ENCODE measurements at regions not wholly inside any gene's neighbourhood (a gene's known extent, or its start where the extent isn't known, plus 50 kb on each side); places are given as distances from the start of the nearest gene placed in this dataset.

DNA sequence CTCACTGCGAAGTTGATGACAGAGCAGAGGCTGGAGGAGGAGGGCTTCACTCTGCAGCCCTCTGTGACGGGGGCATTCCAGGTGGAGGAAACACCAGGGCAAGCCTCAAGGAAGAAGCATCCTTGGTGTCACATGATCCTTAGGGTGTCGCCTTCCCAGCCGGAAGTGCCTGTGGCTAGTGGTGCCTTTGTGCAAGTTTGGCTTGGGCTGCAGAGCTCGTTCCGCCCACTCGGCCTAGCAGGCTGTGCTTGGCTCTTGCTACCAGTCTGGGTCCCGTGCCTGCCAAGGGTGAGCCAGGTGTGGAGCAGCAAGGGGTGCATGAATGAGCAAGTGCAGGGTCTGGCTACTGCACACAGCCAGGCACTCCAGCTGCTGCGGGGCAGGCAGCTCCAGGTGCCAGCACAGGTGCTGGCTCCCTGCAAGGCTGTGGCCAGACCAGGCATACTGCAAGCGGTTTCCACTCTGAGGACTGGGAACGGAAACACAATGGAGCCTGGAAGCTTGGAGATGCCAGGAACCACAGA lies 325.3 kb upstream of the SMIM21 start:
- Histone ChIP-seq H3K9ac (ENCODE audit: low read depth in 1 of 3, low read length in 3 of 3) (no peak overlapping the region), H3K9me3 (ENCODE audit: control insufficient read depth in 3 of 3, low read length in 3 of 3) (no peaks in the 10 kb centered on the region), H3K27ac (ENCODE audit: low read depth, low read length) (no peak overlapping the region), H3K4me3 (ENCODE audit: low read length in 3 of 3) (no peak overlapping the region), H3K4me1 (ENCODE audit: control insufficient read depth in 3 of 3, insufficient read depth in 3 of 3, low read length in 3 of 3) (no peaks in the 10 kb centered on the region), H3K27me3 (ENCODE audit: control insufficient read depth in 3 of 3, insufficient read depth in 3 of 3, low read length in 3 of 3) (peaks cover 0 to 4% (median 0%) of the 10 kb centered on the region in 3 donors), H3K36me3 (ENCODE audit: control insufficient read depth in 3 of 3, insufficient read depth in 3 of 3, low read length in 3 of 3) (no peaks in the 10 kb centered on the region)

- no peaks in the 10 kb centered on the region for H3K9me3 ChIP-seq (ENCODE audit: control insufficient read depth in 3 of 3, low read length in 3 of 3)
- peaks cover 0 to 2% (median 0%) of the 10 kb centered on the region in 3 donors for H3K27me3 ChIP-seq (ENCODE audit: control insufficient read depth in 3 of 3, insufficient read depth in 3 of 3, low read length in 3 of 3)
- H3K36me3 ChIP-seq (ENCODE audit: control insufficient read depth in 3 of 3, insufficient read depth in 3 of 3, low read length in 3 of 3) = no peaks in the 10 kb centered on the region
- no peaks in the 10 kb centered on the region for H3K4me1 ChIP-seq (ENCODE audit: control insufficient read depth in 3 of 3, insufficient read depth in 3 of 3, low read length in 3 of 3)
- H3K4me3 ChIP-seq (ENCODE audit: low read length in 3 of 3) = no peak overlapping the region
- no peak overlapping the region for H3K27ac ChIP-seq (ENCODE audit: low read depth, low read length)
- H3K9ac ChIP-seq (ENCODE audit: low read depth in 1 of 3, low read length in 3 of 3) = no peak overlapping the region
Observed at GRCh38 chr18:75745147-75745546, 317.6 kb upstream of the SMIM21 start.

DNA sequence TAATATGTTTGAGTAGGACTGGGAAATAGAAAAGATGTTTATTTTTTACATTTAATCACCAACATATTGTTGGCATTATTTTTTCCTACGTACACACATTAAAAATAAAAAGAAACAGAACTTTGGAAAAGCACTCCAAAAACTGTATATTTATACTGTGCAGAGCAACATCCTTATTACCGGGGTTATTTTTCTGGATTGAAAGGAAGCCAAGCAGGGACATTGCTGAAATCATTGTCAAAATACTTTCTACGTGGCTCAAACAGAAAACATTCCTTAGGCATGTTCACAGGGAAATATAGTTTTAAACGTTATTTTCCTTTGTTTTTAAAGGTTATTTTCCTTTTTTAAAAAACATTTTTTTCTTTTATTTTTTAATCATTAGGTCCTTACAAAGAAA lies 315.0 kb upstream of the SMIM21 start:
- Histone ChIP-seq H3K4me3 (ENCODE audit: low read length in 3 of 3) (no peak overlapping the region), H3K27me3 (ENCODE audit: control insufficient read depth in 3 of 3, insufficient read depth in 3 of 3, low read length in 3 of 3) (no peaks in the 10 kb centered on the region), H3K36me3 (ENCODE audit: control insufficient read depth in 3 of 3, insufficient read depth in 3 of 3, low read length in 3 of 3) (no peaks in the 10 kb centered on the region), H3K9ac (ENCODE audit: low read depth in 1 of 3, low read length in 3 of 3) (no peak overlapping the region), H3K27ac (ENCODE audit: low read depth, low read length) (no peak overlapping the region), H3K4me1 (ENCODE audit: control insufficient read depth in 3 of 3, insufficient read depth in 3 of 3, low read length in 3 of 3) (no peaks in the 10 kb centered on the region), H3K9me3 (ENCODE audit: control insufficient read depth in 3 of 3, low read length in 3 of 3) (no peaks in the 10 kb centered on the region)

DNA sequence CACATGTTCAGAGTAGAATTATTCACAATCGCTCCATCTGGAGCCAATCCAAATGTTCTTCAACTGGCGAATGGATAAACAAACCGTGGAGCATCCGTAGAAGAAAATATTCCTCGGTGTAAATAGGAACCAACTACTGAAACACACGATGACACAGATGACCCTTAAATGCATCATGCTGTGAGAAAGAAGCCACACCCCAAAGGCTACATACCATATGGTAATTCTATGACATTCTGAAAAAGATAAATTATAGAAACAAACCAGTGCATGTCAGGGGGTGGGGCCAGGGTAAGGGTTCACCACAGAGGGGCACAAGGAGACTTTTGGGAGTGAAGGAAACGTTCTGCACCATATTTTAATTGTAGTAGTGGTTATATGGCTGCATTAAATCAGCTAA lies 312.2 kb upstream of the SMIM21 start:
- no peak overlapping the region for H3K4me3 ChIP-seq (ENCODE audit: low read length in 3 of 3)
- peaks cover 0 to 3% (median 0%) of the 10 kb centered on the region in 3 donors for H3K27me3 ChIP-seq (ENCODE audit: control insufficient read depth in 3 of 3, insufficient read depth in 3 of 3, low read length in 3 of 3)
- no peak overlapping the region for H3K27ac ChIP-seq (ENCODE audit: low read depth, low read length)
- no peaks in the 10 kb centered on the region for H3K36me3 ChIP-seq (ENCODE audit: control insufficient read depth in 3 of 3, insufficient read depth in 3 of 3, low read length in 3 of 3)
- H3K9ac ChIP-seq (ENCODE audit: low read depth in 1 of 3, low read length in 3 of 3) = no peak overlapping the region
- H3K9me3 ChIP-seq (ENCODE audit: control insufficient read depth in 3 of 3, low read length in 3 of 3) = no peaks in the 10 kb centered on the region
- H3K4me1 ChIP-seq (ENCODE audit: control insufficient read depth in 3 of 3, insufficient read depth in 3 of 3, low read length in 3 of 3) = no peaks in the 10 kb centered on the region

DNA sequence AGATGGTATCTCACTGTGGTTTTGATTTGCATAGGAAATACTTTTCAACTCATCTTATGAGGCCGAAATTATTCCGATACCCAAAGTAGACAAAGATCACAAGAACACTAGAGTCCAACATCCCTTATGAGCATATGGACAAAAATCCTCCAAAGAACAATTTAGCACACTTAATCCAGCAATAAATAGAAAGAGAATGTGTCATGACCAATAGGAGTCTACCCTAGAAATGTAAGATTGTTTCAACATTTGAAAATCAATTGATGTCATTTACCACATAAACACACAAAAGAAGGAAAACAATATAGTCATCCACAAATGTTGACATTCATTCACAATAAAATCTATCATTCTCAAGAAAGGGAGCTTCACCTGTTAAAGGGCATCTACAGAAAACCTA lies 307.8 kb upstream of the SMIM21 start:
- H3K4me1 ChIP-seq (ENCODE audit: control insufficient read depth in 3 of 3, insufficient read depth in 3 of 3, low read length in 3 of 3) = no peaks in the 10 kb centered on the region
- H3K27me3 ChIP-seq (ENCODE audit: control insufficient read depth in 3 of 3, insufficient read depth in 3 of 3, low read length in 3 of 3) = peaks cover 0 to 3% (median 0%) of the 10 kb centered on the region in 3 donors
- H3K9ac ChIP-seq (ENCODE audit: low read depth in 1 of 3, low read length in 3 of 3) = no peak overlapping the region
- no peak overlapping the region for H3K4me3 ChIP-seq (ENCODE audit: low read length in 3 of 3)
- H3K27ac ChIP-seq (ENCODE audit: low read depth, low read length) = no peak overlapping the region
- no peaks in the 10 kb centered on the region for H3K9me3 ChIP-seq (ENCODE audit: control insufficient read depth in 3 of 3, low read length in 3 of 3)
- no peaks in the 10 kb centered on the region for H3K36me3 ChIP-seq (ENCODE audit: control insufficient read depth in 3 of 3, insufficient read depth in 3 of 3, low read length in 3 of 3)

- Histone ChIP-seq H3K4me3 (ENCODE audit: low read length in 3 of 3) (no peak overlapping the region), H3K4me1 (ENCODE audit: control insufficient read depth in 3 of 3, insufficient read depth in 3 of 3, low read length in 3 of 3) (no peaks in the 10 kb centered on the region), H3K27me3 (ENCODE audit: control insufficient read depth in 3 of 3, insufficient read depth in 3 of 3, low read length in 3 of 3) (peaks cover 0 to 4% (median 0%) of the 10 kb centered on the region in 3 donors), H3K27ac (ENCODE audit: low read depth, low read length) (no peak overlapping the region), H3K36me3 (ENCODE audit: control insufficient read depth in 3 of 3, insufficient read depth in 3 of 3, low read length in 3 of 3) (no peaks in the 10 kb centered on the region), H3K9me3 (ENCODE audit: control insufficient read depth in 3 of 3, low read length in 3 of 3) (no peaks in the 10 kb centered on the region), H3K9ac (ENCODE audit: low read depth in 1 of 3, low read length in 3 of 3) (no peak overlapping the region)
Observed at GRCh38 chr18:75730249-75730648, 302.7 kb upstream of the SMIM21 start.

DNA sequence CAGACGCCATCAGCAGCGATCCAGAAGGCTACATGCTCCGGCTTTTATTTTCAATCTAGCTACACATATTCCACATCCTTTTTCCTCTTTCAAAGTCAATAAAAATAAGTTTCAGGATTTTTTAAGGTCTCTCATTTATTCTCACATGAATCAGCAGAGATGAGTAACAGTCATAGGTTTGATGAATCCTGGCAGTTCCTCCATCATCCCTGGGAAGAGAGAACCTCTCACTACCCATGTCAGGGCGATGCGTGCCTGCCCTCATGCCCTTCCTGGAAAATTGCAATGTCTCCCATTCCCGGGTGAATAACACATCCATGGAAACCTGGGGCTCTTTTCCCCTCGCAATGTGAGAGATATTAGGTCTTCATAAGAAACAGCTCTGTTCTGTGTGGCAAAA lies 301.1 kb upstream of the SMIM21 start:
- no peak overlapping the region for H3K27ac ChIP-seq (ENCODE audit: low read depth, low read length)
- no peaks in the 10 kb centered on the region for H3K9me3 ChIP-seq (ENCODE audit: control insufficient read depth in 3 of 3, low read length in 3 of 3)
- H3K27me3 ChIP-seq (ENCODE audit: control insufficient read depth in 3 of 3, insufficient read depth in 3 of 3, low read length in 3 of 3) = peaks cover 0 to 4% (median 0%) of the 10 kb centered on the region in 3 donors
- H3K9ac ChIP-seq (ENCODE audit: low read depth in 1 of 3, low read length in 3 of 3) = no peak overlapping the region
- H3K4me3 ChIP-seq (ENCODE audit: low read length in 3 of 3) = no peak overlapping the region
- H3K36me3 ChIP-seq (ENCODE audit: control insufficient read depth in 3 of 3, insufficient read depth in 3 of 3, low read length in 3 of 3) = no peaks in the 10 kb centered on the region
- H3K4me1 ChIP-seq (ENCODE audit: control insufficient read depth in 3 of 3, insufficient read depth in 3 of 3, low read length in 3 of 3) = no peaks in the 10 kb centered on the region

DNA sequence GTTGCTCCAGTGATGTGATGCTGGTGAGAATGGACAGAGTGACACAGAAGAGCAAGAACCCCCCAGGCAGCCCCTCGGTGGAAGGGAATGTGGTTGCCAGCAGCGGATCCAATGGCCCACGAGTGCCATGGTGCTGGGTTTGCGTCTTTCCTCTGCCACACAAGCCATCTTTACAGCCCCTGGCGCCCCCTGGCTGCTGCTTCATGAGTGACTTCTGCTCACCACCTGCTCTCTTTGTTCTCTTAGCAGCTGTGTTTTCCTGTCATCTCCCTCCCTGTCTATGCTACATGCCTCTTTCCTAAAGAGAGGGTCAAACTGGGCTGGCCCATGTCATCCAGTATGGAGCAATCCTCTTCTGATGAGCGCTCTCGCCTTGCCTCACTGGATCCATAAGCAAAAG lies 300.0 kb upstream of the SMIM21 start:
- Histone ChIP-seq H3K27me3 (ENCODE audit: control insufficient read depth in 3 of 3, insufficient read depth in 3 of 3, low read length in 3 of 3) (peaks cover 0 to 4% (median 0%) of the 10 kb centered on the region in 3 donors), H3K27ac (ENCODE audit: low read depth, low read length) (no peak overlapping the region), H3K4me3 (ENCODE audit: low read length in 3 of 3) (no peak overlapping the region), H3K4me1 (ENCODE audit: control insufficient read depth in 3 of 3, insufficient read depth in 3 of 3, low read length in 3 of 3) (no peaks in the 10 kb centered on the region), H3K9ac (ENCODE audit: low read depth in 1 of 3, low read length in 3 of 3) (no peak overlapping the region), H3K36me3 (ENCODE audit: control insufficient read depth in 3 of 3, insufficient read depth in 3 of 3, low read length in 3 of 3) (no peaks in the 10 kb centered on the region), H3K9me3 (ENCODE audit: control insufficient read depth in 3 of 3, low read length in 3 of 3) (no peaks in the 10 kb centered on the region)

GRCh38 chr18:75723521-75724340 lies 296.2 kb upstream of the SMIM21 start:
- H3K9me3 ChIP-seq (ENCODE audit: control insufficient read depth in 3 of 3, low read length in 3 of 3) = peaks cover 0 to 4% (median 0%) of the 10 kb centered on the region in 3 donors
- H3K4me1 ChIP-seq (ENCODE audit: control insufficient read depth in 3 of 3, insufficient read depth in 3 of 3, low read length in 3 of 3) = no peaks in the 10 kb centered on the region
- no peaks in the 10 kb centered on the region for H3K36me3 ChIP-seq (ENCODE audit: control insufficient read depth in 3 of 3, insufficient read depth in 3 of 3, low read length in 3 of 3)
- no peak overlapping the region for H3K4me3 ChIP-seq (ENCODE audit: low read length in 3 of 3)
- no peak overlapping the region for H3K9ac ChIP-seq (ENCODE audit: low read depth in 1 of 3, low read length in 3 of 3)
- H3K27ac ChIP-seq (ENCODE audit: low read depth, low read length) = no peak overlapping the region
- H3K27me3 ChIP-seq (ENCODE audit: control insufficient read depth in 3 of 3, insufficient read depth in 3 of 3, low read length in 3 of 3) = no peaks in the 10 kb centered on the region

DNA sequence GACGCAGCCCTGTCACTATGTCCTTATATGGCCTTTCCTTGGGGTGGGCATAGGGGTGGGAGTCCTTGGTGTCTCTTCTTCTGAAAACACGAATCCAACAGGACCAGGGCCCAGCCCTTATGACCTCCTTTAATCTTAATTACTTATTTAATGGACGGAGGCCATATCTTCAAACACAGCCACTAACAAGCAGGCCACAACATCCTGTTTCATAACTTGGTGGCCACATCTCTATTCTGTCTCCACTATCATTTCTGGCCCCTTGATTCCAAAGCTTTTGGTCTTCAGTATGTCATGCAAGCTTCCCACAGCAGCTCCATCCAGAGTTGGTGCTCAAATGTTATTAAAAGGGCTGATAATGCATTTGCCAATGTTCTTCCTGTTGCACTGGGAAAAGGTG lies 287.3 kb upstream of the SMIM21 start:
- H3K4me3 ChIP-seq (ENCODE audit: low read length in 3 of 3) = no peak overlapping the region
- no peaks in the 10 kb centered on the region for H3K9me3 ChIP-seq (ENCODE audit: control insufficient read depth in 3 of 3, low read length in 3 of 3)
- no peak overlapping the region for H3K27ac ChIP-seq (ENCODE audit: low read depth, low read length)
- no peaks in the 10 kb centered on the region for H3K27me3 ChIP-seq (ENCODE audit: control insufficient read depth in 3 of 3, insufficient read depth in 3 of 3, low read length in 3 of 3)
- H3K9ac ChIP-seq (ENCODE audit: low read depth in 1 of 3, low read length in 3 of 3) = no peak overlapping the region
- no peaks in the 10 kb centered on the region for H3K36me3 ChIP-seq (ENCODE audit: control insufficient read depth in 3 of 3, insufficient read depth in 3 of 3, low read length in 3 of 3)
- no peaks in the 10 kb centered on the region for H3K4me1 ChIP-seq (ENCODE audit: control insufficient read depth in 3 of 3, insufficient read depth in 3 of 3, low read length in 3 of 3)
